ENCODE measurements at regions not wholly inside any gene's neighbourhood (a gene's known extent, or its start where the extent isn't known, plus 50 kb on each side); places are given as distances from the start of the nearest gene placed in this dataset.

DNA sequence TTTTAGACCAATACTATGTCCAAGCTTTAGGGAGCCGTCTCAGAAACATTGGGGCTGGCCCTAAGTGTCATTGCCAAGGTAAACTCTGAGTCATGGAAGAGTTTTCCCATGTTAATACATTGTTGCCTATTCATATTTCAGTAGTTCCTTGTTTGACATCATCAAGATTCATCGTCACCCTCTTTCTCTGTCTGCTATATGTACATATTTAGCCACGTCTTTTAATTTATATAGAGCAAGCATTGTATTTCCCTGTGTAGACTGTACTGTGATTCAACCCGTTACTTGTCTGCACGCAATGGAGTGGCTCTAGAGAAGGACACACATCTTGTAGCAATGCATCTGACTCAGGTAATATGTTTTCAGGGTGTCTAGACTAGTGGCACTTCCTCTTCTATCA is 217.9 kb upstream of the TPK1 start:
- Histone ChIP-seq H3K9me3 (replicated peaks; ENCODE audit: control insufficient read depth, insufficient read depth, low read length) (peaks cover 12% of the 10 kb centered on the region), H3K9me1 (replicated peaks; ENCODE audit: control insufficient read depth, extremely low read depth, insufficient read depth, low read length) (no peaks in the 10 kb centered on the region), H3K27ac (ENCODE audit: insufficient read depth, low read depth, low read length) (no peak overlapping the region), H3K79me2 (ENCODE audit: control insufficient read depth, insufficient read depth, low read length) (no peaks in the 10 kb centered on the region), H3K27me3 (ENCODE audit: control insufficient read depth in 2 of 2, insufficient read depth in 2 of 2, low read length in 2 of 2) (no peaks in the 10 kb centered on the region), H3K4me3 (replicated peaks in 1 of 3; ENCODE audit: insufficient read depth in 1 of 3, low read depth in 1 of 3, low read length in 3 of 3) (no peak overlapping the region), H4K20me1 (replicated peaks; ENCODE audit: control insufficient read depth, extremely low read depth, insufficient read depth, low read length) (no peaks in the 10 kb centered on the region), H3K4me1 (ENCODE audit: control insufficient read depth, extremely low read depth, insufficient read depth, low read length) (no peaks in the 10 kb centered on the region), H3K9ac (replicated peaks; ENCODE audit: extremely low read depth, insufficient read depth, low read length) (no peak overlapping the region), H2AFZ (ENCODE audit: low read depth, low read length) (no peak overlapping the region), H3K4me2 (ENCODE audit: insufficient read depth, low read length) (no peak overlapping the region), H3K36me3 (ENCODE audit: control insufficient read depth in 2 of 2, extremely low read depth in 1 of 2, insufficient read depth in 2 of 2, low read length in 2 of 2) (no peaks in the 10 kb centered on the region)
- FAIRE-seq (no peak), DNase-seq (ENCODE audit: low read depth, low spot score) (no peak)
- intact Hi-C loops (cut with micrococcal nuclease) (no loop called here), dilution Hi-C loops (cut with MboI; ENCODE audit: extremely low pct_ligation_motif_present, low sequenced_read_pairs) (no loop called here)
- no TSS peak for BruUV-seq (replicated peaks)
- ChIA-PET CTCF (no interaction called here), POLR2A (no interaction called here)
- TF ChIP-seq JUN (IDR thresholded peaks at IDR 0.05; ENCODE audit: borderline replicate concordance, insufficient read depth, insufficient read length, low read depth) (no peak), MYC (IDR thresholded peaks at IDR 0.05; ENCODE audit: low read depth, low read length) (no peak), POLR2A (IDR thresholded peaks at IDR 0.05; ENCODE audit: low read depth, low read length) (no peak), POLR2AphosphoS5 (IDR thresholded peaks at IDR 0.05; ENCODE audit: insufficient read depth, low read depth, low read length) (no peak), FOS (IDR thresholded peaks at IDR 0.05; ENCODE audit: borderline replicate concordance, insufficient read depth, low read length) (no peak), EZH2 (IDR thresholded peaks at IDR 0.05; ENCODE audit: borderline replicate concordance, low read depth, low read length, severe bottlenecking) (no peak), GATA2 (IDR thresholded peaks at IDR 0.05; ENCODE audit: insufficient read depth, insufficient read length, low read depth, low read length) (no peak)
- TF ChIP-seq, protein P1, sequence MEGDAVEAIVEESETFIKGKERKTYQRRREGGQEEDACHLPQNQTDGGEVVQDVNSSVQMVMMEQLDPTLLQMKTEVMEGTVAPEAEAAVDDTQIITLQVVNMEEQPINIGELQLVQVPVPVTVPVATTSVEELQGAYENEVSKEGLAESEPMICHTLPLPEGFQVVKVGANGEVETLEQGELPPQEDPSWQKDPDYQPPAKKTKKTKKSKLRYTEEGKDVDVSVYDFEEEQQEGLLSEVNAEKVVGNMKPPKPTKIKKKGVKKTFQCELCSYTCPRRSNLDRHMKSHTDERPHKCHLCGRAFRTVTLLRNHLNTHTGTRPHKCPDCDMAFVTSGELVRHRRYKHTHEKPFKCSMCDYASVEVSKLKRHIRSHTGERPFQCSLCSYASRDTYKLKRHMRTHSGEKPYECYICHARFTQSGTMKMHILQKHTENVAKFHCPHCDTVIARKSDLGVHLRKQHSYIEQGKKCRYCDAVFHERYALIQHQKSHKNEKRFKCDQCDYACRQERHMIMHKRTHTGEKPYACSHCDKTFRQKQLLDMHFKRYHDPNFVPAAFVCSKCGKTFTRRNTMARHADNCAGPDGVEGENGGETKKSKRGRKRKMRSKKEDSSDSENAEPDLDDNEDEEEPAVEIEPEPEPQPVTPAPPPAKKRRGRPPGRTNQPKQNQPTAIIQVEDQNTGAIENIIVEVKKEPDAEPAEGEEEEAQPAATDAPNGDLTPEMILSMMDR (IDR thresholded peaks at IDR 0.05; ENCODE audit: extremely low read depth in 1 of 2, insufficient read depth in 1 of 2, low read depth in 1 of 2, low read length in 2 of 2), result no peak
- TF ChIP-seq, protein P2, sequence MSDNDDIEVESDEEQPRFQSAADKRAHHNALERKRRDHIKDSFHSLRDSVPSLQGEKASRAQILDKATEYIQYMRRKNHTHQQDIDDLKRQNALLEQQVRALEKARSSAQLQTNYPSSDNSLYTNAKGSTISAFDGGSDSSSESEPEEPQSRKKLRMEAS (IDR thresholded peaks at IDR 0.05; ENCODE audit: insufficient read depth, insufficient read length), result no peak

Data from endothelial cell of umbilical vein (primary cell).